NCI-H226 (cell line): ENCODE measurements at regions not wholly inside any gene's neighbourhood (a gene's known extent, or its start where the extent isn't known, plus 50 kb on each side); places are given as distances from the start of the nearest gene placed in this dataset.

Experiments used
- DNase-seq: peaks from one replicate; pipeline ENCODE4 v3.0.0-alpha.2; 2015

DNA sequence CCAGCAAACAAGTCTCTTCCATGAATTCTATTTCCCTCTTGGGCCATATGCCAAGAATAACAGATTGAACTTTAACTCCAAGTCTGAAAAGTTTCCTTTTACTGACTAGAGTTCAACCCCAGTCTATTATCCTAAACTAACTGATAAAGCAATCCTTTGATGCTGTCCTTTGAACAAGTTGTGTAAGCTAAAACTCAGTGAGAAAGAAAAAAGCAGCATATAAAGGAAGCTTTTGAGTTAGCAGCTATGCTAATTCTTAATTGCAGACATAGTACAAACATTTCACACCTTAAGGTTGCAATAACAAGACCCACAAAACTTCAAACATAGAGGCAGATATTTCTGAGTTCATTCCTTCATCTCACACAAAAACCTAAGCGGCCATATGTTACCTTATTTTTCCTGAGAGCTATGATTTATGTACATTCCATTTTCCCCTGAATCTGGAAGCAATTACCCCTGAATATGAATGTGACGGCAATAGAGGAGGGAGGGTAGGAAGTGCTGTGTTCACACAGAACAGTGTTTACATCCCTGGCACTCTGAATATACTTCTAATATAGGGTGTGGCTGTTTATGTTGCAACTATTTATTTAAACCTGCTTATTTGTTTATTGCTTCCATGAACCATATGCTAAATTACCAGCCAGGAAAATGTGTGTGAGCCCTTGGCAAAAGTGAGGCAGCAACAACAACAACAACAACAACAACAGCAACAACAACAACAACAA, 180.6 kb downstream of the IRS1 start:
- no peak for DNase-seq

DNA sequence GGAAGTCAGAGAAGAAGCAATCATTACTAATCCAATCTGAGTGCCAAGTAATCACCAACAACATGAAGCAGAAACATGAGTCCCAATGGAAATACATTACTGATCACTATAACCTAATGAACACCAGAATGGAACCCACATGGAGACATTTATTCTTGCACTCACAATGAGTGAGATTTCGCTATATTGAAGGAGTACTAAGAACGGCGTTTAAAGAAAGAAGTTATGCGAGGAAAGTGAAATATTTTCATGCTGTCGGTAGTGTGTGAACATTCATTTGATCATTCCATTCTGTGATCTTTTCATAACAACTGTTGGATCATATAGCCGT, 181.1 kb downstream of the IRS1 start:
- no peak for DNase-seq

- DNase-seq, result no peak
Measured at GRCh38 chr2:226615891-226616290, 183.7 kb downstream of the IRS1 start.

- peak; percentile 57 for DNase-seq
Measured at GRCh38 chr2:226611944-226612318, 187.7 kb downstream of the IRS1 start.

GRCh38 chr2:226611196-226611943, 188.2 kb downstream of the IRS1 start:
- DNase-seq, result no peak

GRCh38 chr2:226609366-226609765, 190.3 kb downstream of the IRS1 start:
- DNase-seq, result peak; percentile 67

DNA sequence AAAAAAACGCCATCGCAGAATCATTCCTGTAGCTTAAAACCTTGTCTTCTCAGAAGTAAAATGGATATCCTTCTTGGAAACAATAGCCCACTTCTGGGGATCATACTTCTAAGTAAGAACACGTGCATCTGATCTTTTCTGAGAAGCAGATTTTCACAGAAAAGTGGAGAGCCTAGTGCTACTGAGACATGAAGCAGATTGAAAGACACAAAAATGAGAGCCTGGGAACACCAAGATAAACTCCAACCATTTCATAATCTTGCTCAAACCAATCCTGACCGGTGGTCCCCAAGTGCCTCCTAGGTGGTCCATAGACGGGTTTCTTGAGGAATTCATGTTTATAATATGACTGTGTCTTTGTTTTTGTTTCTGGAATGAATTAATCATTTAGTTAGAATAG, 191.2 kb downstream of the IRS1 start:
- DNase-seq, result no peak

- DNase-seq, result peak; percentile 96
Measured at GRCh38 chr2:226607379-226607778, 192.2 kb downstream of the IRS1 start.

GRCh38 chr2:226605642-226606041, 194.0 kb downstream of the IRS1 start:
- no peak for DNase-seq

GRCh38 chr2:226603606-226604005, 196.0 kb downstream of the IRS1 start:
- DNase-seq, result no peak

GRCh38 chr2:226601881-226602662, 197.5 kb downstream of the IRS1 start:
- no peak for DNase-seq

GRCh38 chr2:226600802-226601201, 198.8 kb downstream of the IRS1 start:
- no peak for DNase-seq

DNA sequence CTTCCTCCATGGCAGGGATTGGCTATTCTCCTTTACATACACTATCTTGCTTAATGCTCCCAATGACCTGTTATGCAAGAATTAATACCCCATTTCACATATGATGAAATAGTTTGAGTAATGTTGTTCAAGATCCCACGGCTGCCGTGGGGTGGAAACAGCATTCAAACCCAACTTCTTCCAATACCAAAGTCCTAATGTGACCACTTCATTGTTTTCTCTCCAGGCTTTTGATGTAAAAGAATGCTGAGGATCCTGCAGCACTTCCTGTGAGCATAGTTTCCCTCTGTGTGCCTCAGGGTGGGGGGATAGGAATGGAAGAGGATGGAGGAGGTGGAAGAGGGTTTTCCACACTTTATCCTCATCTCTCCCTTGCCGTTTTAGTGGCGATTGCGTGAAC, 199.4 kb downstream of the IRS1 start:
- no peak for DNase-seq

DNA sequence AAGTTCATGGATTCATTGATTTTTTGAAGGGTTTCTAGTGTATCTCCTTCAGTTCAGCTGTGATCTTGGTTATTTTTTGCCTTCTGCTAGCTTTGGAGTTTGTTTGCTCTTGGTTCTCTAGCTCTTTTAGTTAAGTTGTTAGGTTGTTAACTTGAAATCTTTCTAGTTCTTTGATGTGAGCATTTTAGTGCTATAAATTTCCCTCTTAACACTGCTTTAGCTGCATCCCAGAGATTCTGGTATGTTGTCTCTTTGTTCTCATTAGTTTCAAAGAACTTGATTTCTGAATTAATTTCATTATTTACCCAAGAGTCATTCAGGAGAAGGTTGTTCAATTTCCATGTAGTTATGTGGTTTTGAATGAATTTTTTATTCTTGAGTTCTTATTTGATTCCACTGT, 210.6 kb downstream of the IRS1 start:
- DNase-seq, result no peak

GRCh38 chr2:226585130-226585561, 214.5 kb downstream of the IRS1 start:
- DNase-seq, result no peak

- no peak for DNase-seq
Measured at GRCh38 chr2:226584518-226585055, 215.0 kb downstream of the IRS1 start.

- peak; percentile 89 for DNase-seq
Measured at GRCh38 chr2:226583715-226584114, 215.9 kb downstream of the IRS1 start.

DNA sequence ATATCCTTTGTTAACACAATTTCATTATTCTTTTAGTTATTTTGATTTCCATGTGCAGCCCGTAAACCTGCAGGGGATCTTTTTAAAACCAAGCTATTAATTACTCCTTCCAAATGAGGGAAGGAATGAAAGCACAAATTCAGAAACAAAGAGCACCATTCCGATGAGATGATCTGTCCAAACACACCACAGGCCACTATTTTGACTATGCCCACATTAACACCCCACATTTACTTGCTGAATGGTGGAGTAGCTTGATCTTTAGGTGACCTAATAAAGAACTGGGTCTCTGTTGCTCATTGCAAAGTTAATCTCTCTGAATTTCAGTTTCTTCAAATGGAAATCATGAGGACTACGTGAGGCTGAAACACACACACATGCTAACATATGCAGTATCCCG, 218.0 kb downstream of the IRS1 start:
- no peak for DNase-seq

- no peak for DNase-seq
Measured at GRCh38 chr2:226581004-226581403, 218.6 kb downstream of the IRS1 start.

GRCh38 chr2:226580403-226580802, 219.2 kb downstream of the IRS1 start:
- no peak for DNase-seq

DNA sequence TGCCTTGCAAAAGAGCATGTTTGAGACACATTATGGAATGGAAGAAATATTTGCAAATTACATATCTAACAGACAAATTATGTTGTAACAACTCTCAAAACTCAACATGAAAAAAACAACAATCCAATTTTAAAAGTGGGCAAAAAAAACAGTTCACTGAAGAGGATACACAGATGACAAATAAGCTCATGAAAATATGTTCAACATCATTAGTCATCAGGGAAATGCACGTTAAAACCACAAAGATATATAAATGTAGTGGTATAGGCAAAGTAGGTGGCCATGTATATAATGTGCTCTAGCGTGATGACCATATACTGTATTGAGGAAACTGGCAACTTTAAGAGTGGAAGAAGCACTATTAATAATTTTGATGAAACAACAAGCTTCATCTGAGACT, 220.1 kb downstream of the IRS1 start:
- DNase-seq, result no peak

DNA sequence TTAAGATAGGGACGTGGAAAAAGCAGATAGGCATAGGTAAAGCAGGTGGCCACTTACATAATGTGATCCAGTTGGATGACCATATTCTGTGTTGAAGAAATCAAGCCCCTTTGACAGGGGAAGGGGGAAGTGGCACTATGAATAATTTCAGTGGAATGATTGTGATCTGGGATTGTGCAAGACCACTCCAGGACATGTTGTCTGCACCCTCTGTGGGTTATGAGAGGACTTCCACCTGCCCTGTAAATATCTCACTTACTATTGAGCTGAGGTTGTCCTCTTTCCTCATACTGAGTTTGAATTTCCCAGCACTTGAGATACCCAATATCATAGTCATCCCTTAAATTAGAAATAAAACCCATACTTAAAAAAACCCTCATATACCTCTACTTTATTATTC, 220.7 kb downstream of the IRS1 start:
- DNase-seq, result peak; percentile 4

- no peak for DNase-seq
Measured at GRCh38 chr2:226578373-226578772, 221.2 kb downstream of the IRS1 start.

GRCh38 chr2:226575928-226576327, 223.7 kb downstream of the IRS1 start:
- no peak for DNase-seq
